KMS-11 (cell line): ENCODE measurements at regions not wholly inside any gene's neighbourhood (a gene's known extent, or its start where the extent isn't known, plus 50 kb on each side); places are given as distances from the start of the nearest gene placed in this dataset.

Source experiments
- H2AFZ ChIP-seq: fragments of 200-600 bp; sonication (generic); 2 replicates; pipeline ENCODE4 v1.6.1; 2016; ENCODE audit warnings: antibody characterized with exemption, mixed run types, low read depth
- H3K27ac ChIP-seq: fragments of 200-600 bp; sonication (generic); 2 replicates; pipeline ENCODE4 v1.6.1; 2016; ENCODE audit warnings: mild to moderate bottlenecking, mixed run types
- H3K27me3 ChIP-seq: fragments of 200-600 bp; sonication (generic); 2 replicates; pipeline ENCODE4 v1.6.1; 2017; ENCODE audit warnings: mild to moderate bottlenecking, low read depth, mixed run types, moderate library complexity; ENCODE audit not compliant: insufficient read depth
- H3K36me3 ChIP-seq: fragments of 200-600 bp; sonication (generic); 2 replicates; pipeline ENCODE4 v1.6.1; 2017; ENCODE audit warnings: mild to moderate bottlenecking, mixed run types; ENCODE audit not compliant: insufficient read depth
- H3K4me1 ChIP-seq: fragments of 200-600 bp; sonication (generic); 2 replicates; pipeline ENCODE4 v1.6.1; 2016; ENCODE audit warnings: mild to moderate bottlenecking, low read depth, mixed run types; ENCODE audit not compliant: poor library complexity, severe bottlenecking
- H3K4me2 ChIP-seq: fragments of 200-600 bp; sonication (generic); 2 replicates; pipeline ENCODE4 v1.7.0; 2016; ENCODE audit warnings: mild to moderate bottlenecking, mixed run types
- H3K4me3 ChIP-seq: fragments of 200-600 bp; sonication (generic); IDR thresholded peaks from 2 replicates; pipeline ENCODE4 v1.6.1; 2017; ENCODE audit warnings: low read depth, low read length, mixed read lengths; ENCODE audit not compliant: insufficient read depth
- H3K79me2 ChIP-seq: fragments of 200-600 bp; sonication (generic); 2 replicates; pipeline ENCODE4 v1.6.1; 2016; ENCODE audit warnings: low read depth, mixed run types; ENCODE audit not compliant: insufficient read depth
- H3K9ac ChIP-seq: fragments of 200-600 bp; sonication (generic); 2 replicates; pipeline ENCODE4 v1.6.1; 2016; ENCODE audit warnings: mild to moderate bottlenecking, mixed run types
- H4K20me1 ChIP-seq: fragments of 200-600 bp; sonication (generic); 2 replicates; pipeline ENCODE4 v1.6.1; 2016; ENCODE audit warnings: mild to moderate bottlenecking, mixed run types; ENCODE audit not compliant: insufficient read depth
- TF ChIP-seq, protein P1 (sequence below): fragments of 200-600 bp; sonication (generic); conservative IDR thresholded peaks from 2 replicates; pipeline ENCODE4 v1.6.1; 2017; ENCODE audit warnings: low read depth, mild to moderate bottlenecking, antibody characterized with exemption, low read length, moderate library complexity, mixed read lengths

DNA sequence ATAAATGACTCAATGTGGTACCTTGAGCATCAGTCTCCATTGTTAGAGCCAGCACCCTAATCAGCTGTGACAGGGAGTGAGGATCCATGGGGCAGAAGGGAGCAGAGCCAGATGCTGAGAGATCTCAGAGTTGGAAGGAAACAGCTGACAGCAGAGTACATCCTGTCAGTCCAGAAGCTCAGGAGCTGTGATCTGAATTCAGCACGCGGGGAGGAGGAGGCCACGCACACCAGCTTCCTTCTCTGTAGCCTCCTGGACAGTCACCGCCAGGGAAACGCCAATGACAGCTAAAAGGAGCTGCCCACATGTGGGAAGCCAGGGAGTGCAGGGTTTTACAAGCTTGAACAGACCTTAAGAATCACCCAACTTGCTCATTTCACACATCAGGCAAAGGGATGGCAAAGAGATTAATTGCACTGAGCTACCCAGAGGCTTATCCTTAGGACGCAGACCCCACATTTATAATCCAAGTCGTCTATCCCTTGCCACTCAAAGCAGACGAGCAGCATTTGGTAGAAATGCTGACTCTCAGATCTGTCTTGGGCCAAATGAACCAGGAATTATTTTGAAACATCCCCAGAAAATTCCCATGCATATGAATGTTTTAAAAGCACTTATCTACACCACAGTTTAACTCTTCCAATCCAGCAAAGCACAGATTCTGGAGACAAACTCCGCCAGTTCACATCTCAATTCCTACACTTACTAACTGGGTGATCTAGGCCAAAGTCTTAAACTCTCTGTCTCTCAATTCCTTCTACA is 322.6 kb upstream of the TMTC1 start:
- Histone ChIP-seq H3K36me3 (no peaks in the 10 kb centered on the region), H2AFZ (no peak overlapping the region), H4K20me1 (no peaks in the 10 kb centered on the region), H3K9ac (no peak overlapping the region), H3K4me3 (no peak overlapping the region), H3K4me2 (no peak overlapping the region), H3K4me1 (no peaks in the 10 kb centered on the region), H3K27me3 (no peaks in the 10 kb centered on the region), H3K27ac (no peak overlapping the region), H3K79me2 (no peaks in the 10 kb centered on the region)
- TF ChIP-seq, protein P1, sequence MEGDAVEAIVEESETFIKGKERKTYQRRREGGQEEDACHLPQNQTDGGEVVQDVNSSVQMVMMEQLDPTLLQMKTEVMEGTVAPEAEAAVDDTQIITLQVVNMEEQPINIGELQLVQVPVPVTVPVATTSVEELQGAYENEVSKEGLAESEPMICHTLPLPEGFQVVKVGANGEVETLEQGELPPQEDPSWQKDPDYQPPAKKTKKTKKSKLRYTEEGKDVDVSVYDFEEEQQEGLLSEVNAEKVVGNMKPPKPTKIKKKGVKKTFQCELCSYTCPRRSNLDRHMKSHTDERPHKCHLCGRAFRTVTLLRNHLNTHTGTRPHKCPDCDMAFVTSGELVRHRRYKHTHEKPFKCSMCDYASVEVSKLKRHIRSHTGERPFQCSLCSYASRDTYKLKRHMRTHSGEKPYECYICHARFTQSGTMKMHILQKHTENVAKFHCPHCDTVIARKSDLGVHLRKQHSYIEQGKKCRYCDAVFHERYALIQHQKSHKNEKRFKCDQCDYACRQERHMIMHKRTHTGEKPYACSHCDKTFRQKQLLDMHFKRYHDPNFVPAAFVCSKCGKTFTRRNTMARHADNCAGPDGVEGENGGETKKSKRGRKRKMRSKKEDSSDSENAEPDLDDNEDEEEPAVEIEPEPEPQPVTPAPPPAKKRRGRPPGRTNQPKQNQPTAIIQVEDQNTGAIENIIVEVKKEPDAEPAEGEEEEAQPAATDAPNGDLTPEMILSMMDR: no peak

GRCh38 chr12:30105505-30105904 is 321.8 kb upstream of the TMTC1 start:
- H3K9ac ChIP-seq: no peak overlapping the region
- H3K4me3 ChIP-seq: no peak overlapping the region
- H2AFZ ChIP-seq: no peak overlapping the region
- no peaks in the 10 kb centered on the region for H3K36me3 ChIP-seq
- no peak overlapping the region for H3K4me2 ChIP-seq
- H3K79me2 ChIP-seq: no peaks in the 10 kb centered on the region
- no peaks in the 10 kb centered on the region for H4K20me1 ChIP-seq
- H3K27me3 ChIP-seq: no peaks in the 10 kb centered on the region
- H3K27ac ChIP-seq: no peak overlapping the region
- TF ChIP-seq, protein P1: no peak
- no peaks in the 10 kb centered on the region for H3K4me1 ChIP-seq

DNA sequence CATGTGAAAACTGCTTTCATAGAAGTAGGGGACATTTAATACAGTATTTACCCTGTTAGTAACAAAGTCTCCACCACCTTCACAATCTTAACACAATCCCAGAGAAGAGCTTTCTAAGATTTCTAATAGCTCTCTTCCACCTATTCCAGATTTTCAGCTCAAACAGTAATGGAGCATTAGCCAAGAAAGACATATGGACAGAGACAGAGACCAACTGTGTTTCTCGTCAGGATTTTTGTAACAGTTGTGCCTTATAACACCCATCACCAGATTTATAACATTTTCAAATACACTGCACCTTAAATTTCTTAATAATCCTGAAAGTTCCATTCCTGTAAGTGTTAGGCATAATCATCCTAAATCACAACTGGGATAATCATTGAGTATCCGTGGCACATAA is 321.2 kb upstream of the TMTC1 start:
- TF ChIP-seq, protein P1: no peak
- no peaks in the 10 kb centered on the region for H3K4me1 ChIP-seq
- H3K36me3 ChIP-seq: no peaks in the 10 kb centered on the region
- H2AFZ ChIP-seq: no peak overlapping the region
- H3K27ac ChIP-seq: no peak overlapping the region
- no peak overlapping the region for H3K9ac ChIP-seq
- no peak overlapping the region for H3K4me3 ChIP-seq
- H3K4me2 ChIP-seq: no peak overlapping the region
- no peaks in the 10 kb centered on the region for H3K27me3 ChIP-seq
- H4K20me1 ChIP-seq: no peaks in the 10 kb centered on the region
- no peaks in the 10 kb centered on the region for H3K79me2 ChIP-seq

- Histone ChIP-seq H3K27ac (no peak overlapping the region), H3K79me2 (no peaks in the 10 kb centered on the region), H3K9ac (no peak overlapping the region), H3K4me2 (no peak overlapping the region), H3K36me3 (no peaks in the 10 kb centered on the region), H3K4me1 (no peaks in the 10 kb centered on the region), H2AFZ (no peak overlapping the region), H3K27me3 (no peaks in the 10 kb centered on the region), H3K4me3 (no peak overlapping the region), H4K20me1 (no peaks in the 10 kb centered on the region)
- TF ChIP-seq, protein P1: no peak
Measured at GRCh38 chr12:30100741-30101140, 317.0 kb upstream of the TMTC1 start.
